Testis (tissue), 2 donors: ENCODE measurements at regions not wholly inside any gene's neighbourhood (a gene's known extent, or its start where the extent isn't known, plus 50 kb on each side); places are given as distances from the start of the nearest gene placed in this dataset.

Experiments used
- POLR2A ChIP-seq: fragments of 450-650 bp; IDR thresholded peaks from one replicate; pipeline ENCODE4 v1.6.1; 2017; ENCODE audit warnings: antibody characterized with exemption, mild to moderate bottlenecking, moderate library complexity
- TF ChIP-seq, protein P1 (sequence below), 3 experiments: fragments of 450-650 bp in 2 of 3; fragments of 200-600 bp in 1 of 3; sonication (generic) in 1 of 3; IDR thresholded peaks; one replicate each; pipeline ENCODE4 v1.5.1; 2016 to 2019; ENCODE audit warnings: antibody characterized with exemption in 3 of 3, mild to moderate bottlenecking in 2 of 3, moderate library complexity in 1 of 3

DNA sequence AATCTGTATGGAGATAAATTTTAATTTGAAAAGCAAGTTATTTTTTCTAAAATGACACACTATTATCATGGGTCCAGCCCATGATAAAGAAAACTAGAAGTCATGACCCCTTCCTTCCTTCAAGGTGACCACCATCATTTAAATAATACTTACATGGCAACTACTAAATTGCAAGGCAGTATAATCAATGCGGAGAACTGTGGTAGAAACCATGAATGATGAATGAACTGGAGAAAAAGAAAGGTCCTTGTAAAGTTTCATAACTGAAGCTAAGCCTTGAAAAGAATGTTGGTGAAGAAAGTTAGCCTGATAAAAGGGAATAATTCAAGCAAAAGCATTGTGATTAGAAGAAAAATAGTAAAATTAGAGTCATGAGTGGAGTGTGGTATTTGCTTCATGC is 222.9 kb upstream of the TBC1D5 start:
- TF ChIP-seq, protein P1, sequence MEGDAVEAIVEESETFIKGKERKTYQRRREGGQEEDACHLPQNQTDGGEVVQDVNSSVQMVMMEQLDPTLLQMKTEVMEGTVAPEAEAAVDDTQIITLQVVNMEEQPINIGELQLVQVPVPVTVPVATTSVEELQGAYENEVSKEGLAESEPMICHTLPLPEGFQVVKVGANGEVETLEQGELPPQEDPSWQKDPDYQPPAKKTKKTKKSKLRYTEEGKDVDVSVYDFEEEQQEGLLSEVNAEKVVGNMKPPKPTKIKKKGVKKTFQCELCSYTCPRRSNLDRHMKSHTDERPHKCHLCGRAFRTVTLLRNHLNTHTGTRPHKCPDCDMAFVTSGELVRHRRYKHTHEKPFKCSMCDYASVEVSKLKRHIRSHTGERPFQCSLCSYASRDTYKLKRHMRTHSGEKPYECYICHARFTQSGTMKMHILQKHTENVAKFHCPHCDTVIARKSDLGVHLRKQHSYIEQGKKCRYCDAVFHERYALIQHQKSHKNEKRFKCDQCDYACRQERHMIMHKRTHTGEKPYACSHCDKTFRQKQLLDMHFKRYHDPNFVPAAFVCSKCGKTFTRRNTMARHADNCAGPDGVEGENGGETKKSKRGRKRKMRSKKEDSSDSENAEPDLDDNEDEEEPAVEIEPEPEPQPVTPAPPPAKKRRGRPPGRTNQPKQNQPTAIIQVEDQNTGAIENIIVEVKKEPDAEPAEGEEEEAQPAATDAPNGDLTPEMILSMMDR (IDR thresholded peaks at IDR 0.05), result no peak
- no peak for TF ChIP-seq POLR2A
